GM23338 (cell line): ENCODE measurements at regions not wholly inside any gene's neighbourhood (a gene's known extent, or its start where the extent isn't known, plus 50 kb on each side); places are given as distances from the start of the nearest gene placed in this dataset.

ENCODE experiments used
- EZH2 ChIP-seq: fragments of 200-600 bp; sonication (generic); IDR thresholded peaks from one replicate; pipeline ENCODE4 v1.8.0; 2017; ENCODE audit warnings: antibody characterized with exemption, mild to moderate bottlenecking, low read depth; ENCODE audit not compliant: unreplicated experiment
- EZH2phosphoT487 ChIP-seq: fragments of 200-600 bp; sonication (generic); IDR thresholded peaks from one replicate; pipeline ENCODE4 v1.8.1; 2018; ENCODE audit warnings: antibody characterized with exemption; ENCODE audit not compliant: unreplicated experiment
- JUNB ChIP-seq: IDR thresholded peaks from one replicate; pipeline ENCODE4 v1.6.1; 2016; ENCODE audit warnings: antibody characterized with exemption; ENCODE audit not compliant: unreplicated experiment
- POLR2AphosphoS5 ChIP-seq: IDR thresholded peaks from 2 replicates; pipeline ENCODE4 v1.6.1; 2016; ENCODE audit warnings: antibody characterized with exemption, low read depth
- STAT1 ChIP-seq: IDR thresholded peaks from one replicate; pipeline ENCODE4 v1.6.1; 2016; ENCODE audit warnings: antibody characterized with exemption; ENCODE audit not compliant: unreplicated experiment
- ZNF114 ChIP-seq: fragments of 250-450 bp; sonication (Bioruptor Pico); IDR thresholded peaks from 2 replicates; pipeline ENCODE4 v1.5.0; 2020; ENCODE audit warnings: mild to moderate bottlenecking, moderate library complexity
- TF ChIP-seq, protein P1 (sequence below), 2 experiments: fragments of 200-600 bp in 1 of 2; sonication (generic) in 1 of 2; conservative IDR thresholded peaks; 2 replicates each; pipeline versions ENCODE4 v1.5.1 to v1.6.1; 2016 to 2017; ENCODE audit warnings: antibody characterized with exemption in 2 of 2, low read depth in 2 of 2, mild to moderate bottlenecking in 2 of 2, moderate library complexity in 1 of 2
- TF ChIP-seq, protein P2 (sequence below): IDR thresholded peaks from one replicate; pipeline ENCODE4 v1.6.1; 2018; ENCODE audit warnings: antibody characterized with exemption; ENCODE audit not compliant: unreplicated experiment
- TF ChIP-seq, protein P3 (sequence below): fragments of 250-450 bp; sonication (Bioruptor Pico); IDR thresholded peaks from 2 replicates; pipeline ENCODE4 v1.5.0; 2020; ENCODE audit warnings: mild to moderate bottlenecking, moderate library complexity

- TF ChIP-seq, protein P1, sequence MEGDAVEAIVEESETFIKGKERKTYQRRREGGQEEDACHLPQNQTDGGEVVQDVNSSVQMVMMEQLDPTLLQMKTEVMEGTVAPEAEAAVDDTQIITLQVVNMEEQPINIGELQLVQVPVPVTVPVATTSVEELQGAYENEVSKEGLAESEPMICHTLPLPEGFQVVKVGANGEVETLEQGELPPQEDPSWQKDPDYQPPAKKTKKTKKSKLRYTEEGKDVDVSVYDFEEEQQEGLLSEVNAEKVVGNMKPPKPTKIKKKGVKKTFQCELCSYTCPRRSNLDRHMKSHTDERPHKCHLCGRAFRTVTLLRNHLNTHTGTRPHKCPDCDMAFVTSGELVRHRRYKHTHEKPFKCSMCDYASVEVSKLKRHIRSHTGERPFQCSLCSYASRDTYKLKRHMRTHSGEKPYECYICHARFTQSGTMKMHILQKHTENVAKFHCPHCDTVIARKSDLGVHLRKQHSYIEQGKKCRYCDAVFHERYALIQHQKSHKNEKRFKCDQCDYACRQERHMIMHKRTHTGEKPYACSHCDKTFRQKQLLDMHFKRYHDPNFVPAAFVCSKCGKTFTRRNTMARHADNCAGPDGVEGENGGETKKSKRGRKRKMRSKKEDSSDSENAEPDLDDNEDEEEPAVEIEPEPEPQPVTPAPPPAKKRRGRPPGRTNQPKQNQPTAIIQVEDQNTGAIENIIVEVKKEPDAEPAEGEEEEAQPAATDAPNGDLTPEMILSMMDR (conservative IDR thresholded peaks at IDR 0.05; ENCODE audit: low read depth in 2 of 2) = no peak
- TF ChIP-seq EZH2 (no peak), POLR2AphosphoS5 (no peak), ZNF114 (CRISPR knock-in tag) (no peak), EZH2phosphoT487 (no peak), JUNB (no peak), STAT1 (no peak)
- TF ChIP-seq, protein P2, sequence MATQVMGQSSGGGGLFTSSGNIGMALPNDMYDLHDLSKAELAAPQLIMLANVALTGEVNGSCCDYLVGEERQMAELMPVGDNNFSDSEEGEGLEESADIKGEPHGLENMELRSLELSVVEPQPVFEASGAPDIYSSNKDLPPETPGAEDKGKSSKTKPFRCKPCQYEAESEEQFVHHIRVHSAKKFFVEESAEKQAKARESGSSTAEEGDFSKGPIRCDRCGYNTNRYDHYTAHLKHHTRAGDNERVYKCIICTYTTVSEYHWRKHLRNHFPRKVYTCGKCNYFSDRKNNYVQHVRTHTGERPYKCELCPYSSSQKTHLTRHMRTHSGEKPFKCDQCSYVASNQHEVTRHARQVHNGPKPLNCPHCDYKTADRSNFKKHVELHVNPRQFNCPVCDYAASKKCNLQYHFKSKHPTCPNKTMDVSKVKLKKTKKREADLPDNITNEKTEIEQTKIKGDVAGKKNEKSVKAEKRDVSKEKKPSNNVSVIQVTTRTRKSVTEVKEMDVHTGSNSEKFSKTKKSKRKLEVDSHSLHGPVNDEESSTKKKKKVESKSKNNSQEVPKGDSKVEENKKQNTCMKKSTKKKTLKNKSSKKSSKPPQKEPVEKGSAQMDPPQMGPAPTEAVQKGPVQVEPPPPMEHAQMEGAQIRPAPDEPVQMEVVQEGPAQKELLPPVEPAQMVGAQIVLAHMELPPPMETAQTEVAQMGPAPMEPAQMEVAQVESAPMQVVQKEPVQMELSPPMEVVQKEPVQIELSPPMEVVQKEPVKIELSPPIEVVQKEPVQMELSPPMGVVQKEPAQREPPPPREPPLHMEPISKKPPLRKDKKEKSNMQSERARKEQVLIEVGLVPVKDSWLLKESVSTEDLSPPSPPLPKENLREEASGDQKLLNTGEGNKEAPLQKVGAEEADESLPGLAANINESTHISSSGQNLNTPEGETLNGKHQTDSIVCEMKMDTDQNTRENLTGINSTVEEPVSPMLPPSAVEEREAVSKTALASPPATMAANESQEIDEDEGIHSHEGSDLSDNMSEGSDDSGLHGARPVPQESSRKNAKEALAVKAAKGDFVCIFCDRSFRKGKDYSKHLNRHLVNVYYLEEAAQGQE = no peak
- TF ChIP-seq, protein P3, sequence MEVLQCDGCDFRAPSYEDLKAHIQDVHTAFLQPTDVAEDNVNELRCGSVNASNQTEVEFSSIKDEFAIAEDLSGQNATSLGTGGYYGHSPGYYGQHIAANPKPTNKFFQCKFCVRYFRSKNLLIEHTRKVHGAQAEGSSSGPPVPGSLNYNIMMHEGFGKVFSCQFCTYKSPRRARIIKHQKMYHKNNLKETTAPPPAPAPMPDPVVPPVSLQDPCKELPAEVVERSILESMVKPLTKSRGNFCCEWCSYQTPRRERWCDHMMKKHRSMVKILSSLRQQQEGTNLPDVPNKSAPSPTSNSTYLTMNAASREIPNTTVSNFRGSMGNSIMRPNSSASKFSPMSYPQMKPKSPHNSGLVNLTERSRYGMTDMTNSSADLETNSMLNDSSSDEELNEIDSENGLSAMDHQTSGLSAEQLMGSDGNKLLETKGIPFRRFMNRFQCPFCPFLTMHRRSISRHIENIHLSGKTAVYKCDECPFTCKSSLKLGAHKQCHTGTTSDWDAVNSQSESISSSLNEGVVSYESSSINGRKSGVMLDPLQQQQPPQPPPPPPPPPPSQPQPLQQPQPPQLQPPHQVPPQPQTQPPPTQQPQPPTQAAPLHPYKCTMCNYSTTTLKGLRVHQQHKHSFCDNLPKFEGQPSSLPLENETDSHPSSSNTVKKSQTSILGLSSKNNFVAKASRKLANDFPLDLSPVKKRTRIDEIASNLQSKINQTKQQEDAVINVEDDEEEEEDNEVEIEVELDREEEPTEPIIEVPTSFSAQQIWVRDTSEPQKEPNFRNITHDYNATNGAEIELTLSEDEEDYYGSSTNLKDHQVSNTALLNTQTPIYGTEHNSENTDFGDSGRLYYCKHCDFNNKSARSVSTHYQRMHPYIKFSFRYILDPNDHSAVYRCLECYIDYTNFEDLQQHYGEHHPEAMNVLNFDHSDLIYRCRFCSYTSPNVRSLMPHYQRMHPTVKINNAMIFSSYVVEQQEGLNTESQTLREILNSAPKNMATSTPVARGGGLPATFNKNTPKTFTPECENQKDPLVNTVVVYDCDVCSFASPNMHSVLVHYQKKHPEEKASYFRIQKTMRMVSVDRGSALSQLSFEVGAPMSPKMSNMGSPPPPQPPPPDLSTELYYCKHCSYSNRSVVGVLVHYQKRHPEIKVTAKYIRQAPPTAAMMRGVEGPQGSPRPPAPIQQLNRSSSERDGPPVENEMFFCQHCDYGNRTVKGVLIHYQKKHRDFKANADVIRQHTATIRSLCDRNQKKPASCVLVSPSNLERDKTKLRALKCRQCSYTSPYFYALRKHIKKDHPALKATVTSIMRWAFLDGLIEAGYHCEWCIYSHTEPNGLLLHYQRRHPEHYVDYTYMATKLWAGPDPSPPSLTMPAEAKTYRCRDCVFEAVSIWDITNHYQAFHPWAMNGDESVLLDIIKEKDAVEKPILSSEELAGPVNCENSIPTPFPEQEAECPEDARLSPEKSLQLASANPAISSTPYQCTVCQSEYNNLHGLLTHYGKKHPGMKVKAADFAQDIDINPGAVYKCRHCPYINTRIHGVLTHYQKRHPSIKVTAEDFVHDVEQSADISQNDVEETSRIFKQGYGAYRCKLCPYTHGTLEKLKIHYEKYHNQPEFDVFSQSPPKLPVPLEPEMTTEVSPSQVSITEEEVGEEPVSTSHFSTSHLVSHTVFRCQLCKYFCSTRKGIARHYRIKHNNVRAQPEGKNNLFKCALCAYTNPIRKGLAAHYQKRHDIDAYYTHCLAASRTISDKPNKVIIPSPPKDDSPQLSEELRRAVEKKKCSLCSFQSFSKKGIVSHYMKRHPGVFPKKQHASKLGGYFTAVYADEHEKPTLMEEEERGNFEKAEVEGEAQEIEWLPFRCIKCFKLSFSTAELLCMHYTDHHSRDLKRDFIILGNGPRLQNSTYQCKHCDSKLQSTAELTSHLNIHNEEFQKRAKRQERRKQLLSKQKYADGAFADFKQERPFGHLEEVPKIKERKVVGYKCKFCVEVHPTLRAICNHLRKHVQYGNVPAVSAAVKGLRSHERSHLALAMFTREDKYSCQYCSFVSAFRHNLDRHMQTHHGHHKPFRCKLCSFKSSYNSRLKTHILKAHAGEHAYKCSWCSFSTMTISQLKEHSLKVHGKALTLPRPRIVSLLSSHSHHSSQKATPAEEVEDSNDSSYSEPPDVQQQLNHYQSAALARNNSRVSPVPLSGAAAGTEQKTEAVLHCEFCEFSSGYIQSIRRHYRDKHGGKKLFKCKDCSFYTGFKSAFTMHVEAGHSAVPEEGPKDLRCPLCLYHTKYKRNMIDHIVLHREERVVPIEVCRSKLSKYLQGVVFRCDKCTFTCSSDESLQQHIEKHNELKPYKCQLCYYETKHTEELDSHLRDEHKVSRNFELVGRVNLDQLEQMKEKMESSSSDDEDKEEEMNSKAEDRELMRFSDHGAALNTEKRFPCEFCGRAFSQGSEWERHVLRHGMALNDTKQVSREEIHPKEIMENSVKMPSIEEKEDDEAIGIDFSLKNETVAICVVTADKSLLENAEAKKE (CRISPR knock-in tag) = no peak
Observed at GRCh38 chr6:21998582-21998981, 298.3 kb downstream of the PRL start.
